MM.1S (cell line): ENCODE measurements at regions not wholly inside any gene's neighbourhood (a gene's known extent, or its start where the extent isn't known, plus 50 kb on each side); places are given as distances from the start of the nearest gene placed in this dataset.

ENCODE experiments used
- DNase-seq: peaks from one replicate; pipeline ENCODE4 v3.0.0-alpha.2; 2015
- H2AFZ ChIP-seq: fragments of 300-600 bp; sonication (generic); 2 replicates; pipeline ENCODE4 v1.6.0; 2016; ENCODE audit warnings: antibody characterized with exemption, low read length
- H3F3A ChIP-seq: fragments of 300-600 bp; sonication (generic); 2 replicates; pipeline ENCODE4 v1.6.1; 2016; ENCODE audit warnings: mild to moderate bottlenecking, antibody characterized with exemption, low read length, moderate library complexity, mixed read lengths; ENCODE audit not compliant: insufficient read depth
- H3K27ac ChIP-seq: fragments of 300-600 bp; sonication (generic); 2 replicates; pipeline ENCODE4 v1.5.1; 2016; ENCODE audit warnings: mild to moderate bottlenecking, low read length
- H3K27me3 ChIP-seq: fragments of 300-600 bp; sonication (generic); replicated peaks from 2 replicates; pipeline ENCODE4 v1.6.0; 2016; ENCODE audit warnings: low read length; ENCODE audit not compliant: insufficient read depth
- H3K36me3 ChIP-seq: fragments of 300-600 bp; sonication (generic); replicated peaks from 2 replicates; pipeline ENCODE4 v1.6.1; 2016; ENCODE audit warnings: mild to moderate bottlenecking, low read length, mixed read lengths; ENCODE audit not compliant: insufficient read depth
- H3K4me1 ChIP-seq: fragments of 300-600 bp; sonication (generic); 2 replicates; pipeline ENCODE4 v1.6.1; 2016; ENCODE audit warnings: low read length, mixed read lengths
- H3K4me2 ChIP-seq: fragments of 300-600 bp; sonication (generic); 2 replicates; pipeline ENCODE4 v1.6.0; 2016; ENCODE audit warnings: low read depth, low read length
- H3K4me3 ChIP-seq: fragments of 300-600 bp; sonication (generic); 2 replicates; pipeline ENCODE4 v1.5.1; 2016; ENCODE audit warnings: low read length, mixed read lengths
- H3K79me2 ChIP-seq: fragments of 300-600 bp; sonication (generic); 2 replicates; pipeline ENCODE4 v1.6.1; 2016; ENCODE audit warnings: mixed run types, low read length, mixed read lengths
- H3K9ac ChIP-seq: fragments of 300-600 bp; sonication (generic); 2 replicates; pipeline ENCODE4 v1.6.1; 2016; ENCODE audit warnings: low read length, mixed read lengths
- H3K9me2 ChIP-seq: fragments of 300-600 bp; sonication (generic); replicated peaks from 2 replicates; pipeline ENCODE4 v1.6.1; 2016; ENCODE audit warnings: mild to moderate bottlenecking, low read length, mixed read lengths; ENCODE audit not compliant: insufficient read depth
- H3K9me3 ChIP-seq: fragments of 300-600 bp; sonication (generic); replicated peaks from 2 replicates; pipeline ENCODE4 v1.6.1; 2016; ENCODE audit warnings: mild to moderate bottlenecking, low read length, mixed read lengths; ENCODE audit not compliant: insufficient read depth
- H4K20me1 ChIP-seq: fragments of 300-600 bp; sonication (generic); 2 replicates; pipeline ENCODE4 v1.6.1; 2016; ENCODE audit warnings: mild to moderate bottlenecking, low read length, moderate library complexity, mixed read lengths; ENCODE audit not compliant: insufficient read depth
- EZH2 ChIP-seq: fragments of 300-600 bp; sonication (generic); optimal IDR thresholded peaks from 2 replicates; pipeline ENCODE3; 2017; ENCODE audit warnings: low read depth, mild to moderate bottlenecking, antibody characterized with exemption, low read length, mixed read lengths
- EZH2phosphoT487 ChIP-seq: fragments of 300-600 bp; sonication (generic); IDR thresholded peaks from 2 replicates; pipeline ENCODE4 v1.6.1; 2018; ENCODE audit warnings: antibody characterized with exemption, low read length
- TF ChIP-seq, protein P1 (sequence below): fragments of 300-600 bp; sonication (generic); IDR thresholded peaks from 2 replicates; pipeline ENCODE4 v1.5.1; 2016; ENCODE audit warnings: antibody characterized with exemption, low read length, mixed read lengths

DNA sequence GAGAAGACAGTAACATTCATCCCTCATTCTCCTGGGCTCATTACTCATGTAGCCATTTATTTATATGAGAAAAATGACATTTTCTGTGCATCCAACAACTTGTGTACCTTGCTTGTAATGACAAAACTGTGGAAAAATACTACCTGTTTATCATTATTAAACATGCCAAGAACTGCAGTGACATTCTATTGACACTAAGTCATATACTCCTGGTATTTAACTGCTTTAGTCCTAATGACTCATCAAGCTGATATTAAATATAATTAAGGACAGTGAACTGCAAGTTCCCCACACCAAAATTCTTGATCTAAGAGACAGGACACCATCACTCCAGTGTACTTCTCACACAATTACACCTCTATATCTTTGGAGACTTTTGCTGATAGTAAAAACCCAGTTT, 1328.7 kb upstream of the RAG2 start:
- no peak overlapping the region for H2AFZ ChIP-seq
- H4K20me1 ChIP-seq, result no peaks in the 10 kb centered on the region
- H3K79me2 ChIP-seq, result no peaks in the 10 kb centered on the region
- H3K9me2 ChIP-seq, result no peaks in the 10 kb centered on the region
- no peaks in the 10 kb centered on the region for H3K9me3 ChIP-seq
- no peak overlapping the region for H3K4me3 ChIP-seq
- H3K36me3 ChIP-seq, result no peaks in the 10 kb centered on the region
- H3K27ac ChIP-seq, result no peak overlapping the region
- H3K4me1 ChIP-seq, result no peaks in the 10 kb centered on the region
- H3K4me2 ChIP-seq, result no peak overlapping the region
- no peaks in the 10 kb centered on the region for H3K27me3 ChIP-seq
- no peak for DNase-seq
- TF ChIP-seq EZH2, result no peak
- no peak for TF ChIP-seq EZH2phosphoT487
- TF ChIP-seq, protein P1, sequence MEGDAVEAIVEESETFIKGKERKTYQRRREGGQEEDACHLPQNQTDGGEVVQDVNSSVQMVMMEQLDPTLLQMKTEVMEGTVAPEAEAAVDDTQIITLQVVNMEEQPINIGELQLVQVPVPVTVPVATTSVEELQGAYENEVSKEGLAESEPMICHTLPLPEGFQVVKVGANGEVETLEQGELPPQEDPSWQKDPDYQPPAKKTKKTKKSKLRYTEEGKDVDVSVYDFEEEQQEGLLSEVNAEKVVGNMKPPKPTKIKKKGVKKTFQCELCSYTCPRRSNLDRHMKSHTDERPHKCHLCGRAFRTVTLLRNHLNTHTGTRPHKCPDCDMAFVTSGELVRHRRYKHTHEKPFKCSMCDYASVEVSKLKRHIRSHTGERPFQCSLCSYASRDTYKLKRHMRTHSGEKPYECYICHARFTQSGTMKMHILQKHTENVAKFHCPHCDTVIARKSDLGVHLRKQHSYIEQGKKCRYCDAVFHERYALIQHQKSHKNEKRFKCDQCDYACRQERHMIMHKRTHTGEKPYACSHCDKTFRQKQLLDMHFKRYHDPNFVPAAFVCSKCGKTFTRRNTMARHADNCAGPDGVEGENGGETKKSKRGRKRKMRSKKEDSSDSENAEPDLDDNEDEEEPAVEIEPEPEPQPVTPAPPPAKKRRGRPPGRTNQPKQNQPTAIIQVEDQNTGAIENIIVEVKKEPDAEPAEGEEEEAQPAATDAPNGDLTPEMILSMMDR, result no peak
- no peaks in the 10 kb centered on the region for H3F3A ChIP-seq
- no peak overlapping the region for H3K9ac ChIP-seq

DNA sequence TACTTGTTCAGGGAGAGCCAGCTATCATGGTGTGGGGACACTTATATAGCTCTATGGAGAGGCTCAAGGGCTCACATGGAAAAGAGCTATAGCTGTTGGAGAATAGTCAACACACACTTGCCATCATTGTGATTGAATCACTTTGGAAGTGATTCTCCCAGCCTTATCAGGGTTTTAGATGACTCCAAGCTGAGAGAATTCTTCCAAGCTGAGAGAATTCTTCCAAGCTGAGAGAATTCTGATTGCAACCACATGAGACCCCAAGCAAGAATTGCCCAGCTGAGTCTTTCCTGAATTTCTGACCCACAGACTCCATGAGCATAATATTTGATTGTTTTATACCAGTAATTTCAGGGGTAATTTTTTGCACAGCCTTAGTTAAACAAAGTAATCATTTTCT, 1318.3 kb upstream of the RAG2 start:
- no peaks in the 10 kb centered on the region for H4K20me1 ChIP-seq
- no peak for DNase-seq
- H2AFZ ChIP-seq, result no peak overlapping the region

DNA sequence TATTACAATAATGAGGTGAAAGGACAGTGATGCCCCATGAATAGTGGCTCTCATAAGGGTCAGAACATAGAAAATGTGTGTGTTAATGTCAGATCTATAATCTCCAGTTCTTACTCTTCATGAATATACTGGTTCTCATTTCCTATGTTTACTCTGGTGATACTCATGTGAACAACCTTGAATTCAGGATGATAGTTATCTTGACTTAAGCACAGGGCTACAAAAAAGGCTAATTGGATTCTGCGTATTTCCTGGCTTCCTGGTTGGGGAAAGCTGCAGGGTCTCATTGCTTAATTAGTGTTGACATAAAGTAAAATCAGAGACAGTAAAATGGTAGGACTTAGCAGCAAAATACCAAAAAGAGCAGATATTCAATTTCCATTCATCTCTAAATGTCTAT, 1316.8 kb upstream of the RAG2 start:
- H3F3A ChIP-seq, result no peaks in the 10 kb centered on the region
- H3K79me2 ChIP-seq, result no peaks in the 10 kb centered on the region
- no peak overlapping the region for H2AFZ ChIP-seq
- H3K9ac ChIP-seq, result no peak overlapping the region
- no peaks in the 10 kb centered on the region for H4K20me1 ChIP-seq
- H3K4me3 ChIP-seq, result no peak overlapping the region
- no peaks in the 10 kb centered on the region for H3K4me1 ChIP-seq
- DNase-seq, result no peak
- H3K27ac ChIP-seq, result no peak overlapping the region
- H3K9me3 ChIP-seq, result no peaks in the 10 kb centered on the region
- no peaks in the 10 kb centered on the region for H3K9me2 ChIP-seq
- no peaks in the 10 kb centered on the region for H3K36me3 ChIP-seq
- TF ChIP-seq EZH2 (no peak), EZH2phosphoT487 (no peak)
- TF ChIP-seq, protein P1, result no peak
- H3K4me2 ChIP-seq, result no peak overlapping the region
- H3K27me3 ChIP-seq, result no peaks in the 10 kb centered on the region

More for the DNA sequence above, 1318.3 kb upstream of the RAG2 start:
- Histone ChIP-seq H3K27me3 (no peaks in the 10 kb centered on the region), H3K4me1 (no peaks in the 10 kb centered on the region), H3K9me3 (no peaks in the 10 kb centered on the region), H3K27ac (no peak overlapping the region), H3K4me2 (no peak overlapping the region), H3K36me3 (no peaks in the 10 kb centered on the region), H3K9me2 (no peaks in the 10 kb centered on the region), H3K4me3 (no peak overlapping the region), H3K9ac (no peak overlapping the region), H3K79me2 (no peaks in the 10 kb centered on the region), H3F3A (no peaks in the 10 kb centered on the region)
- TF ChIP-seq EZH2 (no peak), EZH2phosphoT487 (no peak)
- TF ChIP-seq, protein P1, result no peak
